ENCODE measurements at regions not wholly inside any gene's neighbourhood (a gene's known extent, or its start where the extent isn't known, plus 50 kb on each side); places are given as distances from the start of the nearest gene placed in this dataset.
"Not testable (repeated sequence)": the region's sequence is repeated elsewhere in the genome, so short reads cannot be mapped to it uniquely, and the experiment has no call there.

- no peak for DNase-seq (ENCODE audit: low spot score)
Measured at GRCh38 chr6:103886951-103887350, 972.8 kb downstream of the HACE1 start.

GRCh38 chr6:103885446-103885845 is 974.3 kb downstream of the HACE1 start:
- no peak for DNase-seq (ENCODE audit: low spot score)

GRCh38 chr6:103879800-103880199 is 979.9 kb downstream of the HACE1 start:
- DNase-seq (ENCODE audit: low spot score), result no peak

- no peak for DNase-seq (ENCODE audit: low spot score)
Measured at GRCh38 chr6:103875221-103875620, 984.5 kb downstream of the HACE1 start.

- DNase-seq (ENCODE audit: low spot score), result no peak
Measured at GRCh38 chr6:103874575-103874974, 985.1 kb downstream of the HACE1 start.

GRCh38 chr6:103872678-103873077 is 987.0 kb downstream of the HACE1 start:
- no peak for DNase-seq (ENCODE audit: low spot score)

GRCh38 chr6:103872233-103872632 is 987.5 kb downstream of the HACE1 start:
- no peak for DNase-seq (ENCODE audit: low spot score)

GRCh38 chr6:103870970-103871369 is 988.7 kb downstream of the HACE1 start:
- no peak for DNase-seq (ENCODE audit: low spot score)

- no peak for DNase-seq (ENCODE audit: low spot score)
Measured at GRCh38 chr6:103862297-103862696, 997.4 kb downstream of the HACE1 start.

GRCh38 chr6:103858003-103858402 is 1001.7 kb downstream of the HACE1 start:
- no peak for DNase-seq (ENCODE audit: low spot score)

- DNase-seq (ENCODE audit: low spot score), result no peak
Measured at GRCh38 chr6:103855750-103856149, 1004.0 kb downstream of the HACE1 start.

GRCh38 chr6:103854059-103854458 is 1005.7 kb downstream of the HACE1 start:
- DNase-seq (ENCODE audit: low spot score), result no peak

GRCh38 chr6:103838457-103838856 is 1021.3 kb downstream of the HACE1 start:
- DNase-seq (ENCODE audit: low spot score), result no peak

GRCh38 chr6:103826209-103826608 is 1033.5 kb downstream of the HACE1 start:
- DNase-seq (ENCODE audit: low spot score), result no peak

GRCh38 chr6:103820148-103820547 is 1039.6 kb downstream of the HACE1 start:
- no peak for DNase-seq (ENCODE audit: low spot score)

GRCh38 chr6:103819509-103819908 is 1040.2 kb downstream of the HACE1 start:
- no peak for DNase-seq (ENCODE audit: low spot score)

- DNase-seq (ENCODE audit: low spot score), result no peak
Measured at GRCh38 chr6:103812970-103813369, 1046.7 kb downstream of the HACE1 start.

GRCh38 chr6:103801901-103802479 is 1057.7 kb downstream of the HACE1 start:
- not testable (repeated sequence) for DNase-seq (ENCODE audit: low spot score)

- peak; percentile 19 for DNase-seq (ENCODE audit: low spot score)
Measured at GRCh38 chr6:103799971-103800670, 1059.6 kb downstream of the HACE1 start.

- DNase-seq (ENCODE audit: low spot score), result no peak
Measured at GRCh38 chr6:103798166-103798565, 1061.6 kb downstream of the HACE1 start.

- DNase-seq (ENCODE audit: low spot score), result no peak
Measured at GRCh38 chr6:103797738-103798137, 1062.0 kb downstream of the HACE1 start.

- no peak for DNase-seq (ENCODE audit: low spot score)
Measured at GRCh38 chr6:103791458-103791857, 1068.3 kb downstream of the HACE1 start.

GRCh38 chr6:103784117-103784516 is 1075.6 kb downstream of the HACE1 start:
- no peak for DNase-seq (ENCODE audit: low spot score)

GRCh38 chr6:103783329-103783728 is 1076.4 kb downstream of the HACE1 start:
- DNase-seq (ENCODE audit: low spot score), result no peak
